Activated naive CD4-positive, alpha-beta T cell treated with anti-CD3 and anti-CD28 coated beads, Interleukin-2, amount 10 ng/mL, durations not matched to agents 7 days and 5 days (primary cell): ENCODE measurements at regions not wholly inside any gene's neighbourhood (a gene's known extent, or its start where the extent isn't known, plus 50 kb on each side); places are given as distances from the start of the nearest gene placed in this dataset.
"Not testable (repeated sequence)": the region's sequence is repeated elsewhere in the genome, so short reads cannot be mapped to it uniquely, and the experiment has no call there.

Experiments used
- CTCF ChIA-PET: fragments of 350-600 bp; sonication (Branson Sonifier 250); formaldehyde crosslinking; loops from one replicate; lab custom pipeline; 2021; ENCODE audit warnings: antibody characterized with exemption; lab: Charles Lee
- DNase-seq: peaks from one replicate; pipeline ENCODE4 v3.0.0-alpha.2; 2020
- H3K27ac Mint-ChIP-seq: one replicate; pipeline ENCODE4 v1.8.0; 2021; ENCODE audit warnings: mild to moderate bottlenecking, moderate library complexity, mixed read lengths
- H3K27me3 Mint-ChIP-seq: one replicate; pipeline ENCODE4 v1.8.0; 2021; ENCODE audit warnings: mild to moderate bottlenecking, mixed read lengths
- H3K36me3 Mint-ChIP-seq: one replicate; pipeline ENCODE4 v1.8.0; 2021; ENCODE audit warnings: mixed read lengths
- H3K4me1 Mint-ChIP-seq: one replicate; pipeline ENCODE4 v1.8.0; 2021; ENCODE audit warnings: mixed read lengths
- H3K4me3 Mint-ChIP-seq: one replicate; pipeline ENCODE4 v1.8.0; 2021; ENCODE audit warnings: mild to moderate bottlenecking, moderate library complexity, mixed read lengths
- H3K9me3 Mint-ChIP-seq: one replicate; pipeline ENCODE4 v1.8.0; 2021; ENCODE audit warnings: mixed read lengths

DNA sequence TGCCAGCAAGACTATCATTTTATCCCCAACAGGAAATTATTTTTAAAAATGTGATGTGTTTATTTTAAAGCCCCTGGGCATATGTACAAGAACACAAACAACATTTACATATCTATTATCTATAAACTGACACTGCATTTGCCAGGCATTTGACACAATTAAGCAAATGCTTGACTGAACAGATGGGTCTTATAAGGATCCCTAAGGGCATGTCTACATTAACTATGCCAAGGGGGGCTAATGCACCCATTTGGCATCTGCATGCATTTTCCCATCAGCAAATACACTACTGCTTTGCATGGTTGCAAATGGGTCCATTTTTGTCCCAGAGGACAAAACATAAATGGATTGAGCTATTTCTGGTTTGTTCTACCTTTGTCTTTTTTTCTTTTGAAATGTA, 884.8 kb upstream of the B3GALT2 start:
- H3K27me3 Mint-ChIP-seq, result no peaks in the 10 kb centered on the region
- CTCF ChIA-PET, result no interaction called here
- H3K36me3 Mint-ChIP-seq, result no peaks in the 10 kb centered on the region
- H3K4me1 Mint-ChIP-seq, result no peaks in the 10 kb centered on the region
- DNase-seq, result no peak
- H3K4me3 Mint-ChIP-seq, result no peak overlapping the region
- peaks cover 2% of the 10 kb centered on the region for H3K9me3 Mint-ChIP-seq
- H3K27ac Mint-ChIP-seq, result no peak overlapping the region

DNA sequence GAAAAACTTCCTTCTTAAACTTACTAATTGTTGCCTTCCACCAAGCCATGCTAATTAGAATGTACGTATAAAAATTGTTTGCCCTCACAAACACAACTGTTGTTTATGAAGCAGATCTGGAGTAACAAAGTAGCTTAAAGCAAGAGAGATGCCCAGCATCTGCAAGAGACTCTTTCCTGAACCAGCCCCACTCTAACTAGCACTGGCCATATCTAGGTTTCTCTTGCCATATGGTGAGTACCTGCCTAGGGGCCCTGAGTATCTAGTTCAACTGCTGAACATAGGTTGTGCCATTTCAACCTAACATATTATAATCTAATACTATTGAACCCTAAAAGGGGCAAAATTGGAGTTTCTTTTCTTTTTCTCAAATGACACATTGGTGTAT, 883.4 kb upstream of the B3GALT2 start:
- DNase-seq, result no peak
- H3K36me3 Mint-ChIP-seq, result peaks cover 1% of the 10 kb centered on the region
- no peaks in the 10 kb centered on the region for H3K27me3 Mint-ChIP-seq
- CTCF ChIA-PET, result interaction anchor here (0.6 kb wide), 1 partner anchor 1442 kb away, joined by 3 read pairs; no protein-coding TSS in a partner anchor
- H3K27ac Mint-ChIP-seq, result no peak overlapping the region
- peaks cover 2% of the 10 kb centered on the region for H3K9me3 Mint-ChIP-seq
- H3K4me3 Mint-ChIP-seq, result no peak overlapping the region
- no peaks in the 10 kb centered on the region for H3K4me1 Mint-ChIP-seq

GRCh38 chr1:194069168-194069830, 882.9 kb upstream of the B3GALT2 start:
- no peak overlapping the region for H3K4me3 Mint-ChIP-seq
- no peak for DNase-seq
- peaks cover 2% of the 10 kb centered on the region for H3K9me3 Mint-ChIP-seq
- CTCF ChIA-PET, result no interaction called here
- H3K36me3 Mint-ChIP-seq, result peaks cover 1% of the 10 kb centered on the region
- H3K4me1 Mint-ChIP-seq, result no peaks in the 10 kb centered on the region
- no peaks in the 10 kb centered on the region for H3K27me3 Mint-ChIP-seq
- no peak overlapping the region for H3K27ac Mint-ChIP-seq

- H3K36me3 Mint-ChIP-seq, result peaks cover 1% of the 10 kb centered on the region
- no peak overlapping the region for H3K4me3 Mint-ChIP-seq
- H3K9me3 Mint-ChIP-seq, result peaks cover 8% of the 10 kb centered on the region
- no peak overlapping the region for H3K27ac Mint-ChIP-seq
- no peak for DNase-seq
- CTCF ChIA-PET, result no interaction called here
- no peaks in the 10 kb centered on the region for H3K27me3 Mint-ChIP-seq
- no peaks in the 10 kb centered on the region for H3K4me1 Mint-ChIP-seq
Measured at GRCh38 chr1:194068446-194069167, 882.2 kb upstream of the B3GALT2 start.

- Mint-ChIP-seq H3K4me1 (no peaks in the 10 kb centered on the region), H3K4me3 (no peak overlapping the region), H3K27me3 (no peaks in the 10 kb centered on the region), H3K9me3 (peaks cover 8% of the 10 kb centered on the region), H3K36me3 (peaks cover 2% of the 10 kb centered on the region), H3K27ac (no peak overlapping the region)
- CTCF ChIA-PET, result no interaction called here
- DNase-seq, result no peak
Measured at GRCh38 chr1:194067772-194068171, 881.4 kb upstream of the B3GALT2 start.

GRCh38 chr1:194062962-194063361, 876.5 kb upstream of the B3GALT2 start:
- H3K36me3 Mint-ChIP-seq, result peaks cover 29% of the 10 kb centered on the region
- H3K9me3 Mint-ChIP-seq, result peaks cover 28% of the 10 kb centered on the region
- H3K27me3 Mint-ChIP-seq, result no peaks in the 10 kb centered on the region
- no peak overlapping the region for H3K27ac Mint-ChIP-seq
- DNase-seq, result no peak
- peaks cover 26% of the 10 kb centered on the region for H3K4me1 Mint-ChIP-seq
- no peak overlapping the region for H3K4me3 Mint-ChIP-seq
- CTCF ChIA-PET, result no interaction called here

DNA sequence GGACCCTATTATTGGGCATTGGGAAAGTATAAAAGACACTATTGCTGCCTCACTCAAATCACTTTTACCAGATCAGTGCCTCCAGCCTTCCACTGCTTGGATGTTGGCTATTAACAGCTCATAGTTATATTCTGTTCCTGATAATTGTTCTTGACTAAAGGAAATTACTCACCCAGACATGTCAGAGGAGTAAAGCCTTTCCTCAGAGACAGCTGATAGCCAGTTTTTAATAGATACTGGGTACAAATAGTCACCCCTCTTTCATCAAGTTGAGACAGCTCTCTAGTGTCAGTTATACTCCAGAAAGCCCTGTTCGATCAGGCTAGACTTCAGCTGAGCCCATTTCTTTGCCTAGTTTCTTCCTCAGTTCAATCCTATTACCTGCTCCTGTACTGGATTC, 876.1 kb upstream of the B3GALT2 start:
- Mint-ChIP-seq H3K36me3 (peaks cover 30% of the 10 kb centered on the region), H3K27me3 (no peaks in the 10 kb centered on the region), H3K4me3 (no peak overlapping the region), H3K9me3 (peaks cover 28% of the 10 kb centered on the region), H3K4me1 (peaks cover 27% of the 10 kb centered on the region), H3K27ac (no peak overlapping the region)
- CTCF ChIA-PET, result no interaction called here
- DNase-seq, result no peak

GRCh38 chr1:194060481-194060880, 874.1 kb upstream of the B3GALT2 start:
- Mint-ChIP-seq H3K4me3 (no peak overlapping the region), H3K4me1 (peaks cover 48% of the 10 kb centered on the region), H3K27me3 (no peaks in the 10 kb centered on the region), H3K27ac (peak overlapping the region; percentile 29), H3K36me3 (peaks cover 33% of the 10 kb centered on the region), H3K9me3 (peaks cover 30% of the 10 kb centered on the region)
- CTCF ChIA-PET, result no interaction called here
- no peak for DNase-seq

DNA sequence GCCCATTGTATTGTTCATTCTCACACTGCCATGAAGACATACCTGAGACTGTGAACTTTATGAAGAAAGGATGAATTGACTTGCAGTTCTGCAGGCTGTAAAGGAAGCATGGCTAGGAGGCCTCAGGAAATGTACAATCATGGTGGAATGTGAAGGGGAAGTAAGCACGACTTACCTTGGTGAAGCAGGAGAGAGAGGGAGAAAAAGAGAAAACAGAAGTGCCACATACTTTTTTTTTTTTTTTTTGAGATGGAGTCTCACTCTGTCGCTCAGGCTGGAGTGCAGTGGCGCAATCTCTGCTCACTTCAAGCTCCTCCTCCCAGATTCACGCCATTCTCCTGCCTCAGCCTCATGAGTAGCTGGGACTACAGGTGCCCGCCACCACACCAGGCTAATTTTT, 871.9 kb upstream of the B3GALT2 start:
- peaks cover 63% of the 10 kb centered on the region for H3K4me1 Mint-ChIP-seq
- DNase-seq, result not testable (repeated sequence)
- peaks cover 24% of the 10 kb centered on the region for H3K9me3 Mint-ChIP-seq

GRCh38 chr1:194056169-194056568, 869.8 kb upstream of the B3GALT2 start:
- H3K27ac Mint-ChIP-seq, result peak overlapping the region; percentile 80
- H3K27me3 Mint-ChIP-seq, result no peaks in the 10 kb centered on the region
- peaks cover 34% of the 10 kb centered on the region for H3K36me3 Mint-ChIP-seq
- CTCF ChIA-PET, result interaction anchor here (0.7 kb wide), 1 partner anchor 233 kb away, joined by 3 read pairs; no protein-coding TSS in a partner anchor
- peaks cover 78% of the 10 kb centered on the region for H3K4me1 Mint-ChIP-seq
- no peak overlapping the region for H3K4me3 Mint-ChIP-seq
- peak; percentile 35 for DNase-seq
- H3K9me3 Mint-ChIP-seq, result peaks cover 24% of the 10 kb centered on the region

More for the DNA sequence above, 871.9 kb upstream of the B3GALT2 start:
- H3K27me3 Mint-ChIP-seq, H3K4me3 Mint-ChIP-seq, H3K27ac Mint-ChIP-seq, CTCF ChIA-PET: not testable (repeated sequence)
- H3K36me3 Mint-ChIP-seq, result peaks cover 34% of the 10 kb centered on the region

GRCh38 chr1:194055536-194055935, 869.1 kb upstream of the B3GALT2 start:
- Mint-ChIP-seq H3K27me3 (no peaks in the 10 kb centered on the region), H3K27ac (peak overlapping the region; percentile 80), H3K9me3 (peaks cover 22% of the 10 kb centered on the region), H3K4me3 (no peak overlapping the region), H3K4me1 (peaks cover 71% of the 10 kb centered on the region), H3K36me3 (peaks cover 30% of the 10 kb centered on the region)
- DNase-seq, result no peak
- CTCF ChIA-PET, result no interaction called here

DNA sequence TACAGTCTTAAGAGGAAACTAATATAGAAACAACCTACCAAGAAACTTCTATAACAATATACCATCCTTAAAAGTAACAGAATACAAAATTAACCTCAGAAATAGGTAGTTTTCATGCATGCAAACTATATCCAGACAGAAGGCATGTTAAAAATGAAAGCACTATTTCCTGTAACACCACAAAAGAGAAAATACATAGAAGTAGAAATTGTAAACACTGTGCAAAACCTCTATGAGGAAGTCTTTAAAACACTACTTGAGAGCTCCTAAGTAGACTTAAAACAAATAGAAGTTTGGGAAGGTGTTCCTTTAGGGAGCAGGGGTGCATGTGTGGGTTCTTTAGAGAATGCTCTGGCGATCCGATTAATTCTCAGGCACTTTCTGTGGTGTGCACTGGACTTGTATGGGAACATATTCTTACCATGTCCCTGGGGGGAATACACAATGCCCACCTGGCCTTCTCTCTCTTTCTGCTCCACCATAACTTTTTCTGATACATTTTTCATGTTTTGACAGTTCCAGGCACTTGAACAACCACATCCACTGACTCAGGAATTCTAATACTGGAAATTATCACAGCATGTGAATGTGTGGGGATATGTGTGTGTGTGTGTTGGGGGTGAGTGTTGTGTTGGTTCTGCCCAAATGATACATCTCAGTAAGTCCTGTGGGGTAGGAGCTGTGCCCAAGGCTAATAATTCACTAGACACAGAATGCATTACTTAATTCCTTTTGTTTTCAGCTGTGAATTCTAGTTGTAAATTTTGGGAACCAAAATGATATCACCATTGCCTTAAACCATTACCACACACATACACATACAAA, 866.3 kb upstream of the B3GALT2 start:
- Mint-ChIP-seq H3K4me1 (peaks cover 54% of the 10 kb centered on the region), H3K36me3 (peaks cover 9% of the 10 kb centered on the region), H3K9me3 (peaks cover 3% of the 10 kb centered on the region), H3K4me3 (peak overlapping the region; percentile 11), H3K27ac (peak overlapping the region; percentile 91), H3K27me3 (no peaks in the 10 kb centered on the region)
- CTCF ChIA-PET, result interaction anchor here (1.1 kb wide), 1 partner anchor 12 kb away, joined by 3 read pairs; no protein-coding TSS in a partner anchor
- no peak for DNase-seq

DNA sequence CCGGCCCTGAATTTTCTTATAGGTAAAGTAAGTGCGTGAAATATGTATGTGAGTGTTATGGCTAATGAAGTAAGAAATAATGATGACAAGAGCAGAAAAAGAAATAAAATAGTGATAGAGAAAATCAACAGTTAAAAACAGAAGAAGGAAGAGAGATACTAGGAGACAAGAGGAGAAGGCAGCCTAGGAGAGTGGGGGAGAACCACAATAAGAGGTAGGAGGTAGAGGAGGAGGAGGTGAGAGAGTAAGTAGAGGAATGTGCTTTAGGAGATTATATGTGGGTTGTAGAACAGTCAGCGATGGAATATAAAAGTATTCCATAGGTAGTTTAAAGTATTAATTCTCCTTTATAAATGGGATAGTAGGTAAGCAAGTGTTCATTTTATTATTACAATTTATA, 861.5 kb upstream of the B3GALT2 start:
- no peak for DNase-seq
- peaks cover 20% of the 10 kb centered on the region for H3K4me1 Mint-ChIP-seq
- peaks cover 3% of the 10 kb centered on the region for H3K9me3 Mint-ChIP-seq
- no peaks in the 10 kb centered on the region for H3K27me3 Mint-ChIP-seq
- CTCF ChIA-PET, result no interaction called here
- H3K4me3 Mint-ChIP-seq, result no peak overlapping the region
- H3K27ac Mint-ChIP-seq, result no peak overlapping the region
- peaks cover 2% of the 10 kb centered on the region for H3K36me3 Mint-ChIP-seq

- Mint-ChIP-seq H3K4me3 (no peak overlapping the region), H3K36me3 (peaks cover 2% of the 10 kb centered on the region), H3K27me3 (no peaks in the 10 kb centered on the region), H3K4me1 (peaks cover 12% of the 10 kb centered on the region), H3K27ac (no peak overlapping the region), H3K9me3 (peaks cover 3% of the 10 kb centered on the region)
- CTCF ChIA-PET, result no interaction called here
- no peak for DNase-seq
Measured at GRCh38 chr1:194047206-194047605, 860.8 kb upstream of the B3GALT2 start.
